HepG2 (cell line): ENCODE measurements at regions not wholly inside any gene's neighbourhood (a gene's known extent, or its start where the extent isn't known, plus 50 kb on each side); places are given as distances from the start of the nearest gene placed in this dataset.

Experiments
- ATAC-seq: fragments of 200-7000 bp; cut with Tn5 transposase; 3 replicates; pipeline ENCODE4 v1.9.1; 2020; ENCODE audit warnings: mild to moderate bottlenecking, moderate library complexity
- BruUV-seq: library from RNA; stranded (reverse); fragments of 400-500 nt; replicated peaks from 2 replicates; lab custom pipeline; 2021; lab: Mats Ljungman, UMichigan
- CTCF ChIA-PET: fragments of 300-600 bp; formaldehyde crosslinking; extraction: SDS; loops from one replicate; lab custom pipeline; 2021; ENCODE audit warnings: low total read pairs, inconsistent platforms, low intra/inter-chr PET ratio; lab: Yijun Ruan, JAX
- POLR2A ChIA-PET: fragments of 350-600 bp; sonication (Branson Sonifier 250); formaldehyde crosslinking; loops from one replicate; lab custom pipeline; 2020; ENCODE audit warnings: antibody characterized with exemption, inconsistent platforms; lab: Yijun Ruan, JAX
- DNase-seq: peaks from one replicate; pipeline ENCODE4 v3.0.0-alpha.2; 2015; ENCODE audit warnings: low spot score
- FAIRE-seq: peaks from 3 replicates; lab custom pipeline; 2011; peaks lifted over from hg19 to GRCh38; lab: Jason Lieb, UNC
- H2AFZ ChIP-seq: one replicate; pipeline ENCODE4 v1.6.1; 2011; ENCODE audit warnings: low read length, inconsistent platforms
- H3K27ac ChIP-seq: fragments of 300-600 bp; 3 replicates; pipeline ENCODE4 v1.8.0; 2011; ENCODE audit warnings: mixed run types, mild to moderate bottlenecking, mixed read lengths, low read length, inconsistent platforms; ENCODE audit not compliant: insufficient read depth; ENCODE audit errors: extremely low read length
- H3K27me3 ChIP-seq, 2 experiments: fragments of 200-600 bp in 1 of 2; 2 replicates in 1 of 2; 3 replicates in 1 of 2; pipeline versions ENCODE4 v1.6.0 to v1.8.0; 2011; ENCODE audit warnings: low read length in 2 of 2, mild to moderate bottlenecking in 2 of 2, moderate library complexity in 2 of 2, inconsistent platforms in 1 of 2; ENCODE audit not compliant: insufficient read depth in 2 of 2, control insufficient read depth in 1 of 2
- H3K36me3 ChIP-seq, 2 experiments: fragments of 200-600 bp in 1 of 2; replicated peaks in 1 of 2; 2 replicates in 1 of 2; 3 replicates in 1 of 2; pipeline versions ENCODE4 v1.5.1 to v1.8.0; 2011; ENCODE audit warnings: low read length in 2 of 2, inconsistent platforms in 1 of 2; ENCODE audit not compliant: insufficient read depth in 2 of 2, control insufficient read depth in 1 of 2
- H3K4me1 ChIP-seq: 2 replicates; pipeline ENCODE4 v1.5.1; 2012; ENCODE audit warnings: low read length, inconsistent platforms; ENCODE audit not compliant: insufficient read depth
- H3K4me2 ChIP-seq: 2 replicates; pipeline ENCODE4 v1.6.0; 2011; ENCODE audit warnings: low read depth, low read length, inconsistent platforms
- H3K4me3 ChIP-seq, 3 experiments: fragments of 200-600 bp in 1 of 3; sonication (generic), shearing (Covaris generic) in 1 of 3; replicated peaks in 1 of 3; 2 replicates each; pipeline ENCODE4 v1.5.1; 2011 to 2016; ENCODE audit warnings: low read length in 3 of 3, inconsistent platforms in 2 of 3, low read depth in 2 of 3, mild to moderate bottlenecking in 2 of 3, control low read depth in 1 of 3, mixed read lengths in 1 of 3; ENCODE audit not compliant: insufficient read depth in 1 of 3
- H3K79me2 ChIP-seq: one replicate; pipeline ENCODE4 v1.6.1; 2011; ENCODE audit warnings: low read length, inconsistent platforms; ENCODE audit not compliant: insufficient read depth
- H3K9ac ChIP-seq: 2 replicates; pipeline ENCODE4 v1.6.0; 2011; ENCODE audit warnings: mild to moderate bottlenecking, low read depth, low read length, inconsistent platforms; ENCODE audit not compliant: insufficient read depth
- H3K9me3 ChIP-seq: 2 replicates; pipeline ENCODE4 v1.5.1; 2012; ENCODE audit warnings: mild to moderate bottlenecking, low read length
- H4K20me1 ChIP-seq: 2 replicates; pipeline ENCODE4 v1.6.0; 2011; ENCODE audit warnings: inconsistent platforms, mild to moderate bottlenecking, low read length, moderate library complexity; ENCODE audit not compliant: insufficient read depth
- ATF3 ChIP-seq: sonication (generic); formaldehyde crosslinking; IDR thresholded peaks from 2 replicates; pipeline ENCODE4 v1.4.0; 2020; ENCODE audit warnings: missing genetic modification reagents
- BRCA1 ChIP-seq: sonication (generic); formaldehyde crosslinking; IDR thresholded peaks from 2 replicates; pipeline ENCODE4 v1.4.0; 2020; ENCODE audit warnings: missing genetic modification reagents
- CHCHD3 ChIP-seq: sonication (generic); formaldehyde crosslinking; IDR thresholded peaks from 2 replicates; pipeline ENCODE4 v1.8.0; 2022; ENCODE audit warnings: mild to moderate bottlenecking, missing genetic modification reagents, moderate library complexity
- DNMT3B ChIP-seq: conservative IDR thresholded peaks from 2 replicates; pipeline ENCODE4 v1.6.1; 2016; ENCODE audit warnings: missing biosample characterization, control low read depth
- NCOA2 ChIP-seq: sonication (generic); formaldehyde crosslinking; IDR thresholded peaks from 2 replicates; pipeline ENCODE4 v1.8.0; 2022; ENCODE audit warnings: inconsistent platforms
- RNF2 ChIP-seq: fragments of 450-650 bp; conservative IDR thresholded peaks from 2 replicates; pipeline ENCODE4 v1.6.1; 2016; ENCODE audit warnings: low read depth
- SATB2 ChIP-seq: sonication (generic); formaldehyde crosslinking; IDR thresholded peaks from 2 replicates; pipeline ENCODE4 v1.5.0; 2020; ENCODE audit warnings: missing genetic modification reagents
- ZHX2 ChIP-seq, 2 experiments: sonication (generic) in 1 of 2; formaldehyde crosslinking in 1 of 2; IDR thresholded peaks; 2 replicates each; pipeline versions ENCODE4 v1.6.1 to v1.9.0; 2014 to 2022; ENCODE audit warnings: antibody characterized with exemption in 1 of 2, borderline replicate concordance in 1 of 2, inconsistent platforms in 1 of 2, low read depth in 1 of 2, missing genetic modification reagents in 1 of 2
- ZIK1 ChIP-seq: sonication (generic); formaldehyde crosslinking; IDR thresholded peaks from 2 replicates; pipeline ENCODE4 v1.5.0; 2020; ENCODE audit warnings: mild to moderate bottlenecking, low read depth, missing genetic modification reagents, borderline replicate concordance
- ZNF260 ChIP-seq: sonication (generic); formaldehyde crosslinking; IDR thresholded peaks from 2 replicates; pipeline ENCODE4 v1.4.0; 2020; ENCODE audit warnings: missing genetic modification reagents, low read depth, mild to moderate bottlenecking, borderline replicate concordance
- ZNF629 ChIP-seq: sonication (generic); formaldehyde crosslinking; conservative IDR thresholded peaks from 2 replicates; pipeline ENCODE4 v1.5.0; 2020; ENCODE audit warnings: missing genetic modification reagents
- WGBS: methylation state at CpG from one replicate; pipeline ENCODE4 v1.1.6; 2017; ENCODE audit warnings: low lambda C conversion rate; 5-methylcytosine and 5-hydroxymethylcytosine counted together
- in situ Hi-C: cut with HindIII; loops from 2 replicates; pipeline ENCODE4 v1.10.0; 2017; ENCODE audit warnings: low pct_unique_long_range_greater_than_20kb; ENCODE audit not compliant: extremely low pct_ligation_motif_present
- intact Hi-C: fragments of 100-400 bp; cut with micrococcal nuclease; formaldehyde crosslinking; loops from one replicate; pipeline ENCODE4 v1.10.0; 2022; ENCODE audit not compliant: unreplicated experiment
- TF ChIP-seq, protein P1 (sequence below): sonication (generic); formaldehyde crosslinking; IDR thresholded peaks from 2 replicates; pipeline ENCODE4 v1.8.0; 2022; ENCODE audit warnings: missing genetic modification reagents, mild to moderate bottlenecking, borderline replicate concordance
- TF ChIP-seq, protein P2 (sequence below): IDR thresholded peaks from 2 replicates; pipeline ENCODE4 v1.6.1; 2016; ENCODE audit warnings: low read depth, control low read depth

DNA sequence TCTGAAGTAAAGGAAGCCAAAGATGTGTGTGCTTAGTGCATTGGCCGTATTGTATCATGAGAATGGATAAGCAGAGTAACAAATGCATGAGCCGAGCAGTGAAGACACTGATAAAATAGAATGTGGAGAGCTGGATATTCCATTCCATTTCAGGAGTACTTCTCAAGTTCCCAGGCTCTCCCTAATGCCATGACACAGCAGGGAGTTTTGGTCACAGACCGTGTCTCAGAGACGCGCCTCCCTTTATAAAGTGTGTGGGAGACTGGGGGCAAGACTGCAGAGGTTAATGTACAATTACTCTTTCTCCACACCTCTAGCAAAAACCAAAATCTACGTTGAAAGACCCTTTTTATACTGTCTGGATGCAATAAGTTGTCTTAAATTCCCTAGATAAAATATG is 575.6 kb downstream of the EFNB2 start:
- no TSS peak for BruUV-seq

More for the DNA sequence above, 575.6 kb downstream of the EFNB2 start:
- H3K4me1 ChIP-seq: no peaks in the 10 kb centered on the region
- H3K4me3 ChIP-seq: no peak overlapping the region
- H3K27ac ChIP-seq: no peak overlapping the region
- no peak overlapping the region for H3K9ac ChIP-seq
- intact Hi-C loops (no loop called here), in situ Hi-C loops (no loop called here)
- no peak overlapping the region for H3K4me2 ChIP-seq
- CTCF ChIA-PET: no interaction called here
- no peak for FAIRE-seq
- no peaks in the 10 kb centered on the region for H4K20me1 ChIP-seq
- no peak for TF ChIP-seq BRCA1 (CRISPR knock-in tag)
- TF ChIP-seq, protein P1, sequence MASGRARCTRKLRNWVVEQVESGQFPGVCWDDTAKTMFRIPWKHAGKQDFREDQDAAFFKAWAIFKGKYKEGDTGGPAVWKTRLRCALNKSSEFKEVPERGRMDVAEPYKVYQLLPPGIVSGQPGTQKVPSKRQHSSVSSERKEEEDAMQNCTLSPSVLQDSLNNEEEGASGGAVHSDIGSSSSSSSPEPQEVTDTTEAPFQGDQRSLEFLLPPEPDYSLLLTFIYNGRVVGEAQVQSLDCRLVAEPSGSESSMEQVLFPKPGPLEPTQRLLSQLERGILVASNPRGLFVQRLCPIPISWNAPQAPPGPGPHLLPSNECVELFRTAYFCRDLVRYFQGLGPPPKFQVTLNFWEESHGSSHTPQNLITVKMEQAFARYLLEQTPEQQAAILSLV: no peak
- no peak for TF ChIP-seq ZNF629 (CRISPR knock-in tag)
- no peak for TF ChIP-seq CHCHD3 (CRISPR knock-in tag)
- TF ChIP-seq ZNF260 (CRISPR knock-in tag): no peak
- TF ChIP-seq ZIK1: no peak
- no peak for TF ChIP-seq ATF3 (CRISPR knock-in tag)
- TF ChIP-seq RNF2: no peak
- TF ChIP-seq, protein P2, sequence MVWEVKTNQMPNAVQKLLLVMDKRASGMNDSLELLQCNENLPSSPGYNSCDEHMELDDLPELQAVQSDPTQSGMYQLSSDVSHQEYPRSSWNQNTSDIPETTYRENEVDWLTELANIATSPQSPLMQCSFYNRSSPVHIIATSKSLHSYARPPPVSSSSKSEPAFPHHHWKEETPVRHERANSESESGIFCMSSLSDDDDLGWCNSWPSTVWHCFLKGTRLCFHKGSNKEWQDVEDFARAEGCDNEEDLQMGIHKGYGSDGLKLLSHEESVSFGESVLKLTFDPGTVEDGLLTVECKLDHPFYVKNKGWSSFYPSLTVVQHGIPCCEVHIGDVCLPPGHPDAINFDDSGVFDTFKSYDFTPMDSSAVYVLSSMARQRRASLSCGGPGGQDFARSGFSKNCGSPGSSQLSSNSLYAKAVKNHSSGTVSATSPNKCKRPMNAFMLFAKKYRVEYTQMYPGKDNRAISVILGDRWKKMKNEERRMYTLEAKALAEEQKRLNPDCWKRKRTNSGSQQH: no peak
- no peak for TF ChIP-seq DNMT3B
- TF ChIP-seq SATB2: no peak
- no peak for TF ChIP-seq ZHX2 (IDR thresholded peaks at IDR 0.05; ENCODE audit: low read depth)
- no peak for TF ChIP-seq ZHX2 (CRISPR knock-in tag; IDR thresholded peaks at IDR 0.05; ENCODE audit: borderline replicate concordance)
- no peak for TF ChIP-seq NCOA2 (CRISPR knock-in tag)
- DNase-seq: no peak
- H2AFZ ChIP-seq: no peak overlapping the region
- POLR2A ChIA-PET: no interaction called here
- WGBS: 59% methylated on average over 6 of the region's 6 CpGs
- H3K9me3 ChIP-seq: no peaks in the 10 kb centered on the region
- H3K79me2 ChIP-seq: no peaks in the 10 kb centered on the region
- ATAC-seq: no peak
- no peaks in the 10 kb centered on the region for H3K27me3 ChIP-seq
- no peaks in the 10 kb centered on the region for H3K36me3 ChIP-seq
